Endothelial cell of umbilical vein (primary cell): ENCODE measurements at regions not wholly inside any gene's neighbourhood (a gene's known extent, or its start where the extent isn't known, plus 50 kb on each side); places are given as distances from the start of the nearest gene placed in this dataset.

ENCODE experiments used
- BruUV-seq: library from RNA; stranded (reverse); fragments of 400-500 nt; replicated peaks from 2 replicates; lab custom pipeline; 2021; lab: Mats Ljungman, UMichigan
- CTCF ChIA-PET: fragments of 300-600, 350-600 bp; sonication (Branson Sonifier 250); formaldehyde crosslinking; loops from one replicate; lab custom pipeline; 2021; ENCODE audit warnings: antibody characterized with exemption, inconsistent platforms; lab: Charles Lee
- POLR2A ChIA-PET: fragments of 300-600, 350-600 bp; sonication (Branson Sonifier 250); formaldehyde crosslinking; loops from one replicate; lab custom pipeline; 2021; ENCODE audit warnings: antibody characterized with exemption, inconsistent platforms; lab: Charles Lee
- DNase-seq: peaks from one replicate; pipeline ENCODE4 v3.0.0-alpha.2; 2011; ENCODE audit warnings: low read depth, low spot score
- FAIRE-seq: peaks from 2 replicates; lab custom pipeline; 2011; peaks lifted over from hg19 to GRCh38; lab: Jason Lieb, UNC
- H2AFZ ChIP-seq: 2 replicates; pipeline ENCODE4 v1.6.0; 2012; ENCODE audit warnings: low read depth, low read length, control low read depth, inconsistent platforms
- H3K27ac ChIP-seq: 2 replicates; pipeline ENCODE4 v1.5.1; 2011; ENCODE audit warnings: low read depth, mild to moderate bottlenecking, control low read depth, low read length, moderate library complexity; ENCODE audit not compliant: insufficient read depth
- H3K27me3 ChIP-seq, 2 experiments: 2 replicates each; pipeline versions ENCODE4 v1.6.0 to v1.6.1; 2011; ENCODE audit warnings: low read length in 2 of 2, mixed read lengths in 1 of 2; ENCODE audit not compliant: control insufficient read depth in 2 of 2, insufficient read depth in 2 of 2
- H3K36me3 ChIP-seq, 2 experiments: 2 replicates in 1 of 2; 3 replicates in 1 of 2; pipeline ENCODE4 v1.5.1; 2011; ENCODE audit warnings: low read length in 2 of 2, mild to moderate bottlenecking in 1 of 2, moderate library complexity in 1 of 2; ENCODE audit not compliant: control insufficient read depth in 2 of 2, insufficient read depth in 2 of 2; ENCODE audit errors: extremely low read depth in 1 of 2
- H3K4me1 ChIP-seq: 3 replicates; pipeline ENCODE4 v1.5.1; 2011; ENCODE audit warnings: mild to moderate bottlenecking, low read length; ENCODE audit not compliant: control insufficient read depth, insufficient read depth; ENCODE audit errors: extremely low read depth
- H3K4me2 ChIP-seq: 2 replicates; pipeline ENCODE4 v1.6.1; 2011; ENCODE audit warnings: low read length, control low read depth, mixed read lengths; ENCODE audit not compliant: insufficient read depth
- H3K4me3 ChIP-seq, 3 experiments: fragments of 200-600 bp in 1 of 3; sonication (generic), shearing (Covaris generic) in 1 of 3; replicated peaks in 1 of 3; 2 replicates each; pipeline ENCODE4 v1.5.1; 2011 to 2016; ENCODE audit warnings: control low read depth in 3 of 3, low read length in 3 of 3, mild to moderate bottlenecking in 2 of 3, inconsistent platforms in 1 of 3, low read depth in 1 of 3, moderate library complexity in 1 of 3; ENCODE audit not compliant: insufficient read depth in 1 of 3
- H3K79me2 ChIP-seq: 2 replicates; pipeline ENCODE4 v1.6.0; 2012; ENCODE audit warnings: low read length, inconsistent platforms; ENCODE audit not compliant: control insufficient read depth, insufficient read depth
- H3K9ac ChIP-seq: replicated peaks from 2 replicates; pipeline ENCODE3; 2011; ENCODE audit warnings: low read length, control low read depth; ENCODE audit not compliant: insufficient read depth; ENCODE audit errors: extremely low read depth
- H3K9me1 ChIP-seq: replicated peaks from 3 replicates; pipeline ENCODE4 v1.6.0; 2011; ENCODE audit warnings: mild to moderate bottlenecking, low read length; ENCODE audit not compliant: control insufficient read depth, insufficient read depth; ENCODE audit errors: extremely low read depth
- H3K9me3 ChIP-seq: replicated peaks from 2 replicates; pipeline ENCODE4 v1.5.1; 2012; ENCODE audit warnings: low read length, inconsistent platforms; ENCODE audit not compliant: control insufficient read depth, insufficient read depth
- H4K20me1 ChIP-seq: replicated peaks from 2 replicates; pipeline ENCODE3; 2011; ENCODE audit warnings: mild to moderate bottlenecking, low read length; ENCODE audit not compliant: control insufficient read depth, insufficient read depth; ENCODE audit errors: extremely low read depth
- CTCF ChIP-seq, 2 donors: IDR thresholded peaks; 1 replicate in 1 of 2; 2 replicates in 1 of 2; pipeline ENCODE4 v1.5.1; 2011; ENCODE audit warnings: low read length in 2 of 2, mild to moderate bottlenecking in 2 of 2, moderate library complexity in 2 of 2, control low read depth in 1 of 2, inconsistent platforms in 1 of 2, low read depth in 1 of 2; ENCODE audit not compliant: insufficient read depth in 1 of 2; ENCODE audit errors: extremely low read depth in 1 of 2
- EZH2 ChIP-seq: IDR thresholded peaks from 2 replicates; pipeline ENCODE4 v1.6.1; 2012; ENCODE audit warnings: borderline replicate concordance, low read depth, mild to moderate bottlenecking, moderate library complexity, low read length, inconsistent platforms; ENCODE audit not compliant: severe bottlenecking
- FOS ChIP-seq: IDR thresholded peaks from 2 replicates; pipeline ENCODE4 v1.6.1; 2011; ENCODE audit warnings: mild to moderate bottlenecking, low read length, moderate library complexity, borderline replicate concordance; ENCODE audit not compliant: insufficient read depth
- GATA2 ChIP-seq: IDR thresholded peaks from 2 replicates; pipeline ENCODE4 v1.7.0; 2011; ENCODE audit warnings: low read depth, mild to moderate bottlenecking, moderate library complexity, mixed read lengths, low read length; ENCODE audit not compliant: insufficient read length, insufficient read depth
- JUN ChIP-seq: IDR thresholded peaks from 2 replicates; pipeline ENCODE4 v1.6.1; 2011; ENCODE audit warnings: borderline replicate concordance, low read depth; ENCODE audit not compliant: insufficient read length, insufficient read depth
- MYC ChIP-seq: IDR thresholded peaks from one replicate; pipeline ENCODE4 v1.6.1; 2011; ENCODE audit warnings: mild to moderate bottlenecking, low read depth, low read length
- POLR2A ChIP-seq: IDR thresholded peaks from 2 replicates; pipeline ENCODE4 v1.6.1; 2012; ENCODE audit warnings: low read depth, mild to moderate bottlenecking, control low read depth, low read length
- POLR2AphosphoS5 ChIP-seq: IDR thresholded peaks from 2 replicates; pipeline ENCODE4 v1.6.1; 2012; ENCODE audit warnings: low read depth, mild to moderate bottlenecking, control low read depth, low read length, moderate library complexity; ENCODE audit not compliant: insufficient read depth
- dilution Hi-C: fragments of 300-500 bp; cut with MboI; formaldehyde crosslinking; loops from one replicate; pipeline ENCODE4 v1.15.0; 2019; ENCODE audit warnings: low sequenced_read_pairs; ENCODE audit not compliant: extremely low pct_ligation_motif_present
- intact Hi-C: fragments of 100-400 bp; cut with micrococcal nuclease; formaldehyde crosslinking; loops from one replicate; pipeline ENCODE4 v1.10.0; 2022
- TF ChIP-seq, protein P1 (sequence below): IDR thresholded peaks from 2 replicates; pipeline ENCODE4 v1.6.1; 2011; ENCODE audit not compliant: insufficient read depth, insufficient read length

DNA sequence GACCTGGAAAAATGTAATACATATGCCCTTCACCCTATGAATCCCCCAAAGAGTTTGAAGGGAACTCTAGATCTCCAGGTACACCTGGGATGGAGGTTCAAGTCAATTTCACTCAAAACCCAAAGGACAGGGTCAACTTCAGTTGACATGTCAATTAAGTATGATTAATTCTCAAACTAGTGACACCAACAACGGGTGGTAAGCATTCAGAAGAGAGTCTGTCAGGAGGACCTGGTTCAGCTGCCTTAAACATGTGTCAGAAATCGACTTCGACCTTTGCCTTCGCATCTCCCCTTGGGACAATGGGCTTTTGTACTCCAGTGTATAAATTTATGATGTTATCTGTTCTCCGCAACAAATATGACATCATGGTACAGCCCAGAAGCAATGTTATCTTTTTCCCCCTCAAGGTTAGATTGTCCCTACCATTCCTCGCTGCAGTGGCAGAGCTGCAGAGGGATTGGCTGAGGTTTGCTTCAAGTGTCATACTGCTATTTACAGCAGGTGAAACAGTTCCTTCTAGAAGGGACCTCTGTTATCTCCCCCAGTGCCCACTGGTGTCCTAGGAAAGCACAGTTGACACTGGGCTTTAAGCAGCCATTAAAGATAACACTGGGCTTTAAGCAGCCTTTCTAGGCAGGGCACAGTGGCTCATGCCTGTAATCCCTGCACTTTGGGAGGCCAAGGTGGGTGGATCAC is 94.7 kb upstream of the SNX9 start:
- no peak for FAIRE-seq
- no TSS peak for BruUV-seq
- ChIA-PET POLR2A (interaction anchor here (0.6 kb wide), 1 partner anchor 399 kb away, joined by 3 read pairs; no protein-coding TSS in a partner anchor), CTCF (interaction anchor here (0.6 to 1.4 kb wide), 4 partner anchors 11 to 186 kb away, joined by 3 to 4 read pairs (median 3); no protein-coding TSS in a partner anchor)
- no peak for DNase-seq
- no peaks in the 10 kb centered on the region for H3K36me3 ChIP-seq
- no peaks in the 10 kb centered on the region for H3K9me3 ChIP-seq
- H3K4me2 ChIP-seq, result no peak overlapping the region
- no peak overlapping the region for H3K4me3 ChIP-seq
- dilution Hi-C loops (no loop called here), intact Hi-C loops (no loop called here)
- no peaks in the 10 kb centered on the region for H3K79me2 ChIP-seq
- H3K9me1 ChIP-seq, result no peaks in the 10 kb centered on the region
- no peaks in the 10 kb centered on the region for H4K20me1 ChIP-seq
- peaks cover 3 to 7% of the 10 kb centered on the region in 2 experiments for H3K27me3 ChIP-seq
- no peak overlapping the region for H3K27ac ChIP-seq
- H3K9ac ChIP-seq, result no peak overlapping the region
- H2AFZ ChIP-seq, result no peak overlapping the region
- TF ChIP-seq CTCF (IDR thresholded peaks at IDR 0.05; ENCODE audit: extremely low read depth in 1 of 2, insufficient read depth in 1 of 2, low read depth in 1 of 2, low read length in 2 of 2), result no peak
- TF ChIP-seq POLR2A, result no peak
- no peak for TF ChIP-seq EZH2
- TF ChIP-seq MYC, result no peak
- TF ChIP-seq GATA2, result no peak
- TF ChIP-seq JUN, result no peak
- no peak for TF ChIP-seq POLR2AphosphoS5
- no peak for TF ChIP-seq FOS
- TF ChIP-seq, protein P1, sequence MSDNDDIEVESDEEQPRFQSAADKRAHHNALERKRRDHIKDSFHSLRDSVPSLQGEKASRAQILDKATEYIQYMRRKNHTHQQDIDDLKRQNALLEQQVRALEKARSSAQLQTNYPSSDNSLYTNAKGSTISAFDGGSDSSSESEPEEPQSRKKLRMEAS, result no peak
- H3K4me1 ChIP-seq, result no peaks in the 10 kb centered on the region
